IMR-90 (cell line): ENCODE measurements at regions not wholly inside any gene's neighbourhood (a gene's known extent, or its start where the extent isn't known, plus 50 kb on each side); places are given as distances from the start of the nearest gene placed in this dataset.

Experiments used
- ATAC-seq: fragments of 200-7000 bp; cut with Tn5 transposase; 2 replicates; pipeline ENCODE4 v1.9.1; 2020; ENCODE audit warnings: low read depth, mild to moderate bottlenecking, moderate library complexity
- BruUV-seq: library from RNA; stranded (reverse); fragments of 400-500 nt; replicated peaks from 2 replicates; lab custom pipeline; 2021; lab: Mats Ljungman, UMichigan
- CTCF ChIA-PET: fragments of 300-600 bp; formaldehyde crosslinking; extraction: SDS; loops from one replicate; lab custom pipeline; 2021; ENCODE audit warnings: antibody characterized with exemption; lab: Yijun Ruan, JAX
- POLR2A ChIA-PET: fragments of 300-600 bp; sonication (Branson Sonifier 250); formaldehyde crosslinking; loops from one replicate; lab custom pipeline; 2022; ENCODE audit warnings: antibody characterized with exemption; ENCODE audit not compliant: unreplicated experiment; lab: Charles Lee
- DNase-seq: peaks from one replicate; pipeline ENCODE4 v3.0.0; 2013
- H2AFZ ChIP-seq: replicated peaks from 2 replicates; pipeline ENCODE3; 2013; ENCODE audit warnings: low read length, mild to moderate bottlenecking; ENCODE audit not compliant: poor library complexity
- H2AK5ac ChIP-seq: 2 replicates; pipeline ENCODE4 v1.6.1; 2013; ENCODE audit warnings: low read depth, low read length, inconsistent platforms
- H2AK9ac ChIP-seq: replicated peaks from 2 replicates; pipeline ENCODE3; 2013; ENCODE audit warnings: mild to moderate bottlenecking, low read depth, low read length, moderate library complexity; ENCODE audit not compliant: poor library complexity
- H2BK120ac ChIP-seq: 2 replicates; pipeline ENCODE4 v1.6.1; 2013; ENCODE audit warnings: low read depth, low read length, inconsistent platforms
- H2BK15ac ChIP-seq: 3 replicates; pipeline ENCODE4 v1.6.1; 2013; ENCODE audit warnings: low read depth, low read length, inconsistent platforms
- H2BK20ac ChIP-seq: 2 replicates; pipeline ENCODE4 v1.6.1; 2013; ENCODE audit warnings: low read depth, mild to moderate bottlenecking, inconsistent platforms, low read length, moderate library complexity
- H2BK5ac ChIP-seq: 2 replicates; pipeline ENCODE4 v1.6.1; 2013; ENCODE audit warnings: mild to moderate bottlenecking, low read depth, low read length, inconsistent platforms; ENCODE audit not compliant: poor library complexity, severe bottlenecking
- H3K14ac ChIP-seq: replicated peaks from 2 replicates; pipeline ENCODE4 v1.6.1; 2013; ENCODE audit warnings: low read depth, low read length, inconsistent platforms
- H3K18ac ChIP-seq: 2 replicates; pipeline ENCODE4 v1.6.1; 2013; ENCODE audit warnings: low read depth, low read length, control low read depth
- H3K23ac ChIP-seq: 2 replicates; pipeline ENCODE4 v1.6.1; 2013; ENCODE audit warnings: low read depth, low read length, inconsistent platforms
- H3K27ac ChIP-seq: 2 replicates; pipeline ENCODE4 v1.5.1; 2013; ENCODE audit warnings: mild to moderate bottlenecking, control low read depth, low read length; ENCODE audit not compliant: insufficient read depth
- H3K27me3 ChIP-seq: 2 replicates; pipeline ENCODE4 v1.6.1; 2013; ENCODE audit warnings: low read length; ENCODE audit not compliant: control insufficient read depth, insufficient read depth
- H3K36me3 ChIP-seq: 2 replicates; pipeline ENCODE4 v1.6.1; 2013; ENCODE audit warnings: low read length, mixed read lengths; ENCODE audit not compliant: control insufficient read depth, insufficient read depth
- H3K4ac ChIP-seq: 2 replicates; pipeline ENCODE4 v1.6.1; 2013; ENCODE audit warnings: low read depth, low read length, inconsistent platforms
- H3K4me1 ChIP-seq: 2 replicates; pipeline ENCODE4 v1.6.1; 2013; ENCODE audit warnings: low read length, mixed read lengths; ENCODE audit not compliant: control insufficient read depth, insufficient read depth
- H3K4me2 ChIP-seq: 2 replicates; pipeline ENCODE4 v1.6.1; 2013; ENCODE audit warnings: low read depth, mild to moderate bottlenecking, control low read depth, low read length, moderate library complexity
- H3K4me3 ChIP-seq: 2 replicates; pipeline ENCODE4 v1.5.1; 2013; ENCODE audit warnings: low read depth, mild to moderate bottlenecking, control low read depth, low read length, moderate library complexity; ENCODE audit not compliant: insufficient read depth
- H3K56ac ChIP-seq: 2 replicates; pipeline ENCODE4 v1.6.1; 2013; ENCODE audit warnings: low read length, inconsistent platforms; ENCODE audit not compliant: insufficient read depth; ENCODE audit errors: extremely low read depth
- H3K79me1 ChIP-seq, 2 experiments: 2 replicates each; pipeline ENCODE4 v1.6.1; 2013; ENCODE audit warnings: low read length in 2 of 2, inconsistent platforms in 1 of 2, low read depth in 1 of 2
- H3K9ac ChIP-seq: 2 replicates; pipeline ENCODE4 v1.6.1; 2013; ENCODE audit warnings: low read depth, low read length, control low read depth
- H3K9me1 ChIP-seq: 2 replicates; pipeline ENCODE4 v1.6.1; 2013; ENCODE audit warnings: low read length, inconsistent platforms; ENCODE audit not compliant: insufficient read depth
- H3K9me3 ChIP-seq: 2 replicates; pipeline ENCODE4 v1.6.1; 2013; ENCODE audit warnings: low read length; ENCODE audit not compliant: control insufficient read depth, insufficient read depth
- H4K20me1 ChIP-seq: 2 replicates; pipeline ENCODE4 v1.6.1; 2013; ENCODE audit warnings: low read length, inconsistent platforms; ENCODE audit not compliant: insufficient read depth
- H4K5ac ChIP-seq: 2 replicates; pipeline ENCODE4 v1.6.1; 2013; ENCODE audit warnings: mild to moderate bottlenecking, low read depth, low read length, control low read depth
- H4K8ac ChIP-seq, 2 experiments: 2 replicates each; pipeline ENCODE4 v1.6.1; 2013; ENCODE audit warnings: low read depth in 2 of 2, low read length in 2 of 2, control low read depth in 1 of 2, inconsistent platforms in 1 of 2
- H4K91ac ChIP-seq: 2 replicates; pipeline ENCODE4 v1.6.1; 2013; ENCODE audit warnings: low read depth, low read length, inconsistent platforms; ENCODE audit not compliant: insufficient read depth
- BHLHE40 ChIP-seq: fragments of 150-350 bp; IDR thresholded peaks from 2 replicates; pipeline ENCODE4 v1.6.1; 2016; ENCODE audit warnings: mild to moderate bottlenecking, low read depth, low read length
- FOS ChIP-seq: fragments of 150-350 bp; IDR thresholded peaks from 2 replicates; pipeline ENCODE4 v1.6.1; 2016; ENCODE audit warnings: low read depth, low read length
- MAFK ChIP-seq: IDR thresholded peaks from 2 replicates; pipeline ENCODE4 v1.6.1; 2012; ENCODE audit warnings: low read depth, low read length, improper control_type of control experiment
- MAZ ChIP-seq: IDR thresholded peaks from 2 replicates; pipeline ENCODE4 v1.6.1; 2012; ENCODE audit warnings: low read depth, mild to moderate bottlenecking, low read length, improper control_type of control experiment, moderate library complexity, borderline replicate concordance
- NFE2L2 ChIP-seq: fragments of 150-350 bp; IDR thresholded peaks from 2 replicates; pipeline ENCODE4 v1.6.1; 2016; ENCODE audit warnings: low read depth, mild to moderate bottlenecking, low read length
- RFX5 ChIP-seq: IDR thresholded peaks from 2 replicates; pipeline ENCODE4 v1.8.0; 2012; ENCODE audit warnings: low read depth, mild to moderate bottlenecking, low read length, moderate library complexity
- SMC3 ChIP-seq: fragments of 150-350 bp; IDR thresholded peaks from 2 replicates; pipeline ENCODE4 v1.6.1; 2016; ENCODE audit warnings: low read depth, mild to moderate bottlenecking, antibody characterized with exemption, low read length, moderate library complexity
- WGBS, 2 experiments: methylation state at CpG; one replicate each; pipeline versions ENCODE4 v1.1.5 to v1.1.7; 2013; ENCODE audit warnings: missing lambda C conversion rate in 2 of 2; ENCODE audit not compliant: insufficient read length in 1 of 2; ENCODE audit errors: extremely low coverage in 2 of 2; 5-methylcytosine and 5-hydroxymethylcytosine counted together
- dilution Hi-C: fragments of 300-500 bp; cut with HindIII; formaldehyde crosslinking; loops from one replicate; pipeline ENCODE4 v1.14.3; 2018; ENCODE audit warnings: low sequenced_read_pairs; ENCODE audit not compliant: unreplicated experiment
- in situ Hi-C: fragments of 300-500 bp; cut with MboI; formaldehyde crosslinking; loops from 3 replicates; pipeline ENCODE4 v1.14.3; 2019; ENCODE audit warnings: low sequenced_read_pairs, inconsistent platforms, mixed read lengths
- intact Hi-C: fragments of 100-400 bp; cut with micrococcal nuclease; formaldehyde crosslinking; loops from 2 replicates; pipeline ENCODE4 v1.10.0; 2022

DNA sequence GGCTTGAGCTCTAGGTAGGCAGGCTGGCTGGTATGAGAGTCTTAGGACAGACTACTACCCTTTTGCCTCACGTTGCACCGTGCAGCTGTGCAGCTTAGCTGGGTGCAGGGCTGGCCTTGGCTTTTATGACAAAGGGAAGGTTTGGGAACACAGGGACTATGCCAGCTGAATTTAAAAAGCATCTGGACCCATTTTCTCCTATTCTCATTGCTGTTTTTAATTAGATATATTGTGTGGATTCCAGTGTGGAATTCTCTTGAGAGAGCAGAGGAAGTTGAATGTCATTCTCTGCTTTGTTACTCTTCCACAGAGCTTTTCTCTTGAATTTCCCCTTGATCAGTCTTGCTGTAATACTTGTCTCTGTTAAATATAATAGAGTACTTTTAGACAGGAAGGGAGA, 192.7 kb downstream of the ZNF330 start:
- ChIA-PET POLR2A (no interaction called here), CTCF (no interaction called here)
- no peak overlapping the region for H2AK9ac ChIP-seq
- H4K8ac ChIP-seq: no peak overlapping the region
- no peak overlapping the region for H3K4me3 ChIP-seq
- H3K9me1 ChIP-seq: no peaks in the 10 kb centered on the region
- no peak overlapping the region for H2BK20ac ChIP-seq
- ATAC-seq (no peak), DNase-seq (no peak)
- H3K56ac ChIP-seq: no peak overlapping the region
- no peak overlapping the region for H3K9ac ChIP-seq
- no peak overlapping the region for H3K4ac ChIP-seq
- dilution Hi-C loops (no loop called here), in situ Hi-C loops (no loop called here), intact Hi-C loops (no loop called here)
- H2BK5ac ChIP-seq: no peak overlapping the region
- H4K91ac ChIP-seq: no peak overlapping the region
- H4K5ac ChIP-seq: no peak overlapping the region
- no TSS peak for BruUV-seq
- no peak overlapping the region for H2BK120ac ChIP-seq
- no peak overlapping the region for H3K27ac ChIP-seq
- H2AK5ac ChIP-seq: no peak overlapping the region; the same call in 1 of the 2 replicates
- H3K9me3 ChIP-seq: no peaks in the 10 kb centered on the region
- no peaks in the 10 kb centered on the region for H3K36me3 ChIP-seq
- H3K79me1 ChIP-seq: no peaks in the 10 kb centered on the region
- H3K23ac ChIP-seq: no peak overlapping the region
- TF ChIP-seq FOS (no peak), MAFK (no peak), RFX5 (no peak), NFE2L2 (no peak), SMC3 (no peak), MAZ (no peak), BHLHE40 (no peak)
- H4K20me1 ChIP-seq: no peaks in the 10 kb centered on the region
- no peaks in the 10 kb centered on the region for H3K27me3 ChIP-seq
- peaks cover 15% of the 10 kb centered on the region for H3K4me1 ChIP-seq
- WGBS, 2 experiments: no CpG with 5 or more reads among the region's 2 CpGs
- H3K4me2 ChIP-seq: no peak overlapping the region
- H3K14ac ChIP-seq: no peak overlapping the region
- H2BK15ac ChIP-seq: no peak overlapping the region
- no peak overlapping the region for H2AFZ ChIP-seq
- H3K18ac ChIP-seq: no peak overlapping the region
